IMR-90 (cell line): ENCODE measurements at regions not wholly inside any gene's neighbourhood (a gene's known extent, or its start where the extent isn't known, plus 50 kb on each side); places are given as distances from the start of the nearest gene placed in this dataset.

ENCODE experiments used
- BHLHE40 ChIP-seq: fragments of 150-350 bp; IDR thresholded peaks from 2 replicates; pipeline ENCODE4 v1.6.1; 2016; ENCODE audit warnings: mild to moderate bottlenecking, low read depth, low read length
- CEBPB ChIP-seq: IDR thresholded peaks from 2 replicates; pipeline ENCODE4 v1.6.1; 2012; ENCODE audit warnings: low read depth, low read length, improper control_type of control experiment
- CTCF ChIP-seq: conservative IDR thresholded peaks from 2 replicates; pipeline ENCODE4 v1.5.1; 2012; ENCODE audit warnings: mild to moderate bottlenecking, low read depth, low read length, improper control_type of control experiment
- FOS ChIP-seq: fragments of 150-350 bp; IDR thresholded peaks from 2 replicates; pipeline ENCODE4 v1.6.1; 2016; ENCODE audit warnings: low read depth, low read length
- MAFK ChIP-seq: IDR thresholded peaks from 2 replicates; pipeline ENCODE4 v1.6.1; 2012; ENCODE audit warnings: low read depth, low read length, improper control_type of control experiment
- MAZ ChIP-seq: IDR thresholded peaks from 2 replicates; pipeline ENCODE4 v1.6.1; 2012; ENCODE audit warnings: low read depth, mild to moderate bottlenecking, low read length, improper control_type of control experiment, moderate library complexity, borderline replicate concordance
- POLR2A ChIP-seq: IDR thresholded peaks from 2 replicates; pipeline ENCODE4 v1.6.1; 2012; ENCODE audit warnings: mild to moderate bottlenecking, low read depth, low read length
- RAD21 ChIP-seq: IDR thresholded peaks from 2 replicates; pipeline ENCODE4 v1.6.1; 2012; ENCODE audit warnings: low read length, improper control_type of control experiment
- RFX5 ChIP-seq: IDR thresholded peaks from 2 replicates; pipeline ENCODE4 v1.8.0; 2012; ENCODE audit warnings: low read depth, mild to moderate bottlenecking, low read length, moderate library complexity
- SMC3 ChIP-seq: fragments of 150-350 bp; IDR thresholded peaks from 2 replicates; pipeline ENCODE4 v1.6.1; 2016; ENCODE audit warnings: low read depth, mild to moderate bottlenecking, antibody characterized with exemption, low read length, moderate library complexity
- TF ChIP-seq, protein P1 (sequence below): fragments of 150-350 bp; IDR thresholded peaks from 2 replicates; pipeline ENCODE4 v1.6.1; 2017; ENCODE audit warnings: mild to moderate bottlenecking, antibody characterized with exemption, low read length, low read depth

GRCh38 chr16:60204181-60204580 lies 1470.1 kb upstream of the GOT2 start:
- TF ChIP-seq CTCF: no peak
- TF ChIP-seq RFX5: no peak
- no peak for TF ChIP-seq FOS
- no peak for TF ChIP-seq RAD21
- no peak for TF ChIP-seq MAFK
- no peak for TF ChIP-seq POLR2A
- no peak for TF ChIP-seq CEBPB
- no peak for TF ChIP-seq BHLHE40
- no peak for TF ChIP-seq MAZ
- TF ChIP-seq, protein P1, sequence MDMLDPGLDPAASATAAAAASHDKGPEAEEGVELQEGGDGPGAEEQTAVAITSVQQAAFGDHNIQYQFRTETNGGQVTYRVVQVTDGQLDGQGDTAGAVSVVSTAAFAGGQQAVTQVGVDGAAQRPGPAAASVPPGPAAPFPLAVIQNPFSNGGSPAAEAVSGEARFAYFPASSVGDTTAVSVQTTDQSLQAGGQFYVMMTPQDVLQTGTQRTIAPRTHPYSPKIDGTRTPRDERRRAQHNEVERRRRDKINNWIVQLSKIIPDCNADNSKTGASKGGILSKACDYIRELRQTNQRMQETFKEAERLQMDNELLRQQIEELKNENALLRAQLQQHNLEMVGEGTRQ: no peak
- TF ChIP-seq SMC3: no peak
